ENCODE measurements at regions not wholly inside any gene's neighbourhood (a gene's known extent, or its start where the extent isn't known, plus 50 kb on each side); places are given as distances from the start of the nearest gene placed in this dataset.
"Not testable (repeated sequence)": the region's sequence is repeated elsewhere in the genome, so short reads cannot be mapped to it uniquely, and the experiment has no call there.

DNA sequence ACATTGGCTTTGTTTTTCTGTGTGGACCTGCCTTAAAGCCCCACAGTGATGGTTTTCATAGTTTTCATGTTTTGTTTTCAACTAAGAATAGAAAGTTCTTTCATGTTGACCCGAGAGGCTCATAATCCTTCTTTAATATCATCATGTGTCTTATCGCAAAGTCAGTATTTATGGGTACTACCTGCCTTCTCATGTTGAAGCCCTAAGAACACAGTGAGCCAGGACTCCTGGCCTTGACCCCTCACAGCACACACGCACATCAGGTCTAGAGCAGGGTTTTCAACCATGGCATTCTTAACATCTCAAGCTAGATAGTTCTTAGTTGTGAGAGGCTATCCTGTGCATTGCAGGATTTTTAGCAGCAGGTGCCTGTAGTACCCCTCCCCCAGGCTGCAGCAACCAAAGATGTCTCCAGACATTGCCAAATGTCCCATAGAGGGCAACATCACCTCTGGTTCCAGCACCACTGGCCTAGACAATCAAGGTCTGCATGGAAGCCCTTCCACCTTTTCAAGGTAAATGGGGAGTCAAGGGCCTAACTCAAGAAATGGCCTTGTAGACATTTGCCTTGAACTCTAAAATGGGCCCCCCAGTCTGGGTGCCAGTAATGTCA is 118.3 kb downstream of the MTHFS start:
- Histone ChIP-seq H3K9me3 (ENCODE audit: control insufficient read depth, insufficient read depth, low read depth, low read length) (no peaks in the 10 kb centered on the region), H3K79me2 (ENCODE audit: control insufficient read depth, insufficient read depth, low read length) (no peaks in the 10 kb centered on the region), H3K4me2 (ENCODE audit: extremely low read depth, insufficient read depth, low read length) (no peak overlapping the region), H3K4me3 (replicated peaks in 1 of 4; ENCODE audit: control extremely low read depth in 1 of 4, insufficient read depth in 1 of 4, low read depth in 3 of 4, low read length in 4 of 4) (no peak overlapping the region), H3K9ac (ENCODE audit: insufficient read depth, low read length) (no peak overlapping the region), H3K27ac (ENCODE audit: insufficient read depth, low read length) (no peak overlapping the region), H4K20me1 (ENCODE audit: control insufficient read depth, extremely low read depth, insufficient read depth, low read length) (no peaks in the 10 kb centered on the region), H2AFZ (ENCODE audit: low read length) (no peak overlapping the region), H3K36me3 (ENCODE audit: control insufficient read depth, insufficient read depth, low read length) (no peaks in the 10 kb centered on the region), H3K4me1 (ENCODE audit: control insufficient read depth, extremely low read depth, insufficient read depth, low read length) (no peaks in the 10 kb centered on the region), H3K27me3 (ENCODE audit: control insufficient read depth, insufficient read depth, low read length) (no peaks in the 10 kb centered on the region)
- TF ChIP-seq, protein P1, sequence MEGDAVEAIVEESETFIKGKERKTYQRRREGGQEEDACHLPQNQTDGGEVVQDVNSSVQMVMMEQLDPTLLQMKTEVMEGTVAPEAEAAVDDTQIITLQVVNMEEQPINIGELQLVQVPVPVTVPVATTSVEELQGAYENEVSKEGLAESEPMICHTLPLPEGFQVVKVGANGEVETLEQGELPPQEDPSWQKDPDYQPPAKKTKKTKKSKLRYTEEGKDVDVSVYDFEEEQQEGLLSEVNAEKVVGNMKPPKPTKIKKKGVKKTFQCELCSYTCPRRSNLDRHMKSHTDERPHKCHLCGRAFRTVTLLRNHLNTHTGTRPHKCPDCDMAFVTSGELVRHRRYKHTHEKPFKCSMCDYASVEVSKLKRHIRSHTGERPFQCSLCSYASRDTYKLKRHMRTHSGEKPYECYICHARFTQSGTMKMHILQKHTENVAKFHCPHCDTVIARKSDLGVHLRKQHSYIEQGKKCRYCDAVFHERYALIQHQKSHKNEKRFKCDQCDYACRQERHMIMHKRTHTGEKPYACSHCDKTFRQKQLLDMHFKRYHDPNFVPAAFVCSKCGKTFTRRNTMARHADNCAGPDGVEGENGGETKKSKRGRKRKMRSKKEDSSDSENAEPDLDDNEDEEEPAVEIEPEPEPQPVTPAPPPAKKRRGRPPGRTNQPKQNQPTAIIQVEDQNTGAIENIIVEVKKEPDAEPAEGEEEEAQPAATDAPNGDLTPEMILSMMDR (conservative IDR thresholded peaks at IDR 0.05 in 1 of 2, IDR thresholded peaks at IDR 0.05 in 1 of 2; ENCODE audit: low read depth in 1 of 2, low read length in 2 of 2) = no peak
- no peak for TF ChIP-seq EZH2 (IDR thresholded peaks at IDR 0.05; ENCODE audit: low read length, missing control alignments)
- no peak for DNase-seq (ENCODE audit: low read depth in 2 of 2)

DNA sequence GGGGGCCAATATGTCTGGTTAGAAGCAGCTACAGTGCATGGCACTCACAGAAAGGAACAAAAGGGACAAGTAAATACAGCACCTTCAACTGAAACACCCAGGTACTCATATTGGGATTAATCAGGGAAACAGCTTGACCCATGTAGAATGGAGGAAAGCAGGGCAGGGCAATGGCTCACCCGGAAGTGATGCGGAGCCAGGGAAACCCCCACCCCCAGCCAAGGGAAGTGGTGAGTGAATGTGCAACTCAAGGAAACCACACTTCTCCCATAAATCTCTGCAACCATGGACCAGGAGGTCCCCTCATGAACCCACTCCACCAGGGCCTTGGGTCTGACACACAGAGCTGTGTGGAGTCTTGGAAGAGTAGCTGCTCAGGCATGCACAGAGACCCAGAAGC is 117.1 kb downstream of the MTHFS start:
- no peaks in the 10 kb centered on the region for H4K20me1 ChIP-seq (ENCODE audit: control insufficient read depth, extremely low read depth, insufficient read depth, low read length)
- H3K27ac ChIP-seq (ENCODE audit: insufficient read depth, low read length) = no peak overlapping the region
- no peaks in the 10 kb centered on the region for H3K4me1 ChIP-seq (ENCODE audit: control insufficient read depth, extremely low read depth, insufficient read depth, low read length)
- no peak overlapping the region for H3K9ac ChIP-seq (ENCODE audit: insufficient read depth, low read length)
- no peaks in the 10 kb centered on the region for H3K27me3 ChIP-seq (ENCODE audit: control insufficient read depth, insufficient read depth, low read length)
- no peak overlapping the region for H3K4me3 ChIP-seq (replicated peaks in 1 of 4; ENCODE audit: control extremely low read depth in 1 of 4, insufficient read depth in 1 of 4, low read depth in 3 of 4, low read length in 4 of 4)
- no peaks in the 10 kb centered on the region for H3K36me3 ChIP-seq (ENCODE audit: control insufficient read depth, insufficient read depth, low read length)
- no peak for DNase-seq (ENCODE audit: low read depth in 2 of 2)
- H3K4me2 ChIP-seq (ENCODE audit: extremely low read depth, insufficient read depth, low read length) = no peak overlapping the region
- no peaks in the 10 kb centered on the region for H3K9me3 ChIP-seq (ENCODE audit: control insufficient read depth, insufficient read depth, low read depth, low read length)
- H3K79me2 ChIP-seq (ENCODE audit: control insufficient read depth, insufficient read depth, low read length) = no peaks in the 10 kb centered on the region
- H2AFZ ChIP-seq (ENCODE audit: low read length) = no peak overlapping the region
- TF ChIP-seq, protein P1 (conservative IDR thresholded peaks at IDR 0.05 in 1 of 2, IDR thresholded peaks at IDR 0.05 in 1 of 2; ENCODE audit: low read depth in 1 of 2, low read length in 2 of 2) = no peak
- TF ChIP-seq EZH2 (IDR thresholded peaks at IDR 0.05; ENCODE audit: low read length, missing control alignments) = no peak

DNA sequence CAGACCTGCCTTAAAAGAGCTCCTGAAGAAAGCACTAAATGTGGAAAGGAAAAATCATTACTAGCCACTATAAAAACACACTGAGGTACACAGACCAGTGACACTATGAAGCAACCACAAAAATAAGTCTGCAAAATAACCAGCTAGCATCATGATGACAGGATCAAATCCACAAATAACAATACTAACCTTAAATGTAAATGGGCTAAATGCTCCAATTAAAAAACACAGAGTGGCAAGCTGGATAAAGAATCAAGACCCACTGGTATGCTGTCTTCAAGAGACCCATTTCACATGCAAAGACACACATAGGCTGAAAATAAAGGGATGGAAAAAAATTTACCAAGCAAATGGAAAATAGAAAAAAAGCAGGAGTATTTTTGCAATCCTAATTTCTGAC is 114.5 kb downstream of the MTHFS start:
- not testable (repeated sequence) for DNase-seq (ENCODE audit: low read depth in 2 of 2); H3K4me2 ChIP-seq (ENCODE audit: extremely low read depth, insufficient read depth, low read length); H3K27ac ChIP-seq (ENCODE audit: insufficient read depth, low read length)

More for the DNA sequence above, 114.5 kb downstream of the MTHFS start:
- not testable (repeated sequence) for H2AFZ ChIP-seq (ENCODE audit: low read length); H3K9ac ChIP-seq (ENCODE audit: insufficient read depth, low read length); H3K9me3 ChIP-seq (ENCODE audit: control insufficient read depth, insufficient read depth, low read depth, low read length); H3K4me3 ChIP-seq (replicated peaks in 1 of 4; ENCODE audit: control extremely low read depth in 1 of 4, insufficient read depth in 1 of 4, low read depth in 3 of 4, low read length in 4 of 4); H3K27me3 ChIP-seq (ENCODE audit: control insufficient read depth, insufficient read depth, low read length); H3K36me3 ChIP-seq (ENCODE audit: control insufficient read depth, insufficient read depth, low read length); H4K20me1 ChIP-seq (ENCODE audit: control insufficient read depth, extremely low read depth, insufficient read depth, low read length); H3K4me1 ChIP-seq (ENCODE audit: control insufficient read depth, extremely low read depth, insufficient read depth, low read length); H3K79me2 ChIP-seq (ENCODE audit: control insufficient read depth, insufficient read depth, low read length)
